ENCODE measurements at regions not wholly inside any gene's neighbourhood (a gene's known extent, or its start where the extent isn't known, plus 50 kb on each side); places are given as distances from the start of the nearest gene placed in this dataset.
A peak's percentile ranks its signal among the peaks of the same experiment; 100 is the strongest.

GRCh38 chr15:97745481-97746071 is 214.9 kb upstream of the ARRDC4 start:
- TF ChIP-seq, protein P1, sequence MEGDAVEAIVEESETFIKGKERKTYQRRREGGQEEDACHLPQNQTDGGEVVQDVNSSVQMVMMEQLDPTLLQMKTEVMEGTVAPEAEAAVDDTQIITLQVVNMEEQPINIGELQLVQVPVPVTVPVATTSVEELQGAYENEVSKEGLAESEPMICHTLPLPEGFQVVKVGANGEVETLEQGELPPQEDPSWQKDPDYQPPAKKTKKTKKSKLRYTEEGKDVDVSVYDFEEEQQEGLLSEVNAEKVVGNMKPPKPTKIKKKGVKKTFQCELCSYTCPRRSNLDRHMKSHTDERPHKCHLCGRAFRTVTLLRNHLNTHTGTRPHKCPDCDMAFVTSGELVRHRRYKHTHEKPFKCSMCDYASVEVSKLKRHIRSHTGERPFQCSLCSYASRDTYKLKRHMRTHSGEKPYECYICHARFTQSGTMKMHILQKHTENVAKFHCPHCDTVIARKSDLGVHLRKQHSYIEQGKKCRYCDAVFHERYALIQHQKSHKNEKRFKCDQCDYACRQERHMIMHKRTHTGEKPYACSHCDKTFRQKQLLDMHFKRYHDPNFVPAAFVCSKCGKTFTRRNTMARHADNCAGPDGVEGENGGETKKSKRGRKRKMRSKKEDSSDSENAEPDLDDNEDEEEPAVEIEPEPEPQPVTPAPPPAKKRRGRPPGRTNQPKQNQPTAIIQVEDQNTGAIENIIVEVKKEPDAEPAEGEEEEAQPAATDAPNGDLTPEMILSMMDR (conservative IDR thresholded peaks at IDR 0.05 in 1 of 2, IDR thresholded peaks at IDR 0.05 in 1 of 2; ENCODE audit: low read depth in 1 of 2, low read length in 2 of 2): peak in 1 of 2 donors; percentile 34
- no peak for TF ChIP-seq EZH2 (IDR thresholded peaks at IDR 0.05; ENCODE audit: low read length, missing control alignments)

Measured in fibroblast of lung (primary cell).